ENCODE measurements at regions not wholly inside any gene's neighbourhood (a gene's known extent, or its start where the extent isn't known, plus 50 kb on each side); places are given as distances from the start of the nearest gene placed in this dataset.

DNA sequence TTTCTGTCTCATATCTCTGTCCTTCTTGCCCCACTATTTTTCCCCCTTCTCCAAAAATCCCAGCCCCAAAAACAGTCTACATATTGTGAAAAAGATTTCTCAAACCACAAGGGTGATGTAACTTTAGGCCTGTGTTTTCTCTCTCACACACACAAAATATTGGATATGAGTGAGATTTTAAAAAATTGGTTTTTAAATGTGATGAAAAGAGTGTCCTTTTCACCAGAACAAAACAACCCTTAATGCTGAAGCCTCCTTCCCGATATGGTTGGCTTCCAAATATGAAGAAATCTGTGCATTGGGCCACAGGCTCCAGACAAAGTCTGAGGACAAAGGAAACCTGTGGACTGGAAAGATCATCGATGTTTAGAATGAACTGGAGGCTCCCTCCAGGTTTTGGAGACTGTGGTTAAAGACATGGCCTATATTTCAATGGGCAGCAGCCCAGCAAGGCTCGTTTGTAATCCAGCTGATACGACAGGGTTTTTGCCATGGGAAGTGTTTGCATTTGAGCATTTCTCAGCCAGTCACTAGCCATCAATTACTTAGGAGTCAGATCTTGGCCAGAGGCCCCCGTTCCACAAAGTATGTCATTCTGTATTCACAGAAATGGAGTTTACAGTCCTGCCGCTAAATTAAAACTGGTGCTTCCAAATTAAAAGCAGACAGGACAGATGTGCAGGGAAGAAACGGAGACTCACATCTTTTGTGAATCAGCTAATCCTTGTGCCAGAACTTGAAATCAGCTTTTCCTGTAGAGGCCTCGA, 546.3 kb downstream of the EBF1 start:
- DNase-seq, result no peak

DNA sequence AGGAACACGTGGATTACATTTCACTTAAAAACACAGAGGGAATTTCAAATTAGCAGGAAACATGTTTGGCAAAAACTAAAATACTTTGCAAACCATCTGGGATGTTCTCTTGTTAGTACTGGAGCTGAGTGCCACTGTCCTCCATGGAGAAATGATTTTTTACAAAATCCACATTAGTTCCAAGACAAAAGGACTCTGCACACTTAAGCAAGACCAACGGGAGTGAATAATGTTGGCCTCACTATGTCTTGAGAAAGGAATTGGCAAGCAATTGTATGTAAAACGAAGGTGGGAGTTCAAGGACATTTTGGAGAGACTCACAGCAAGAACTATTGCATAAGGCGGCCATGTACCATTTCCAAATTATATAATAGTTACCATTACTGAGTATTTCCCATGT, 547.5 kb downstream of the EBF1 start:
- DNase-seq, result no peak

DNA sequence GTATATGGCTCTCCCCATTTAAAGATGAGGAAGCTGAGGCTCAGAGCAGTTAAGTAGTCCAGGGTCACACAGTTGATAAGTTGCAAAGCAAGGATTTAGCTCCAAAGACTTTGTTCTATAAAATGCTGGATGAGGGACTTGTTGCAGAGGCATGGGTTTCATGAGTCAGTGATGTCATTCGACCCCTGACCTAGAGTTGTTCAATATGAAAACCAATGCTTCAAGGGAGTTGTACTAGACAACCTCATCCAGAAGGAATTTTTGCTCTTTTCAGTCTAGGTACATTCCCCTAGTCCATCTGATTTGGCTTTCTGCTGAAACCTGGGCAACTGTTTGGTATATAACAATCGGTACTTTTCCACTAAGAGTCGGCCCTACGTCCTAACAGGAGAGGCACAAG, 550.4 kb downstream of the EBF1 start:
- DNase-seq, result no peak

DNA sequence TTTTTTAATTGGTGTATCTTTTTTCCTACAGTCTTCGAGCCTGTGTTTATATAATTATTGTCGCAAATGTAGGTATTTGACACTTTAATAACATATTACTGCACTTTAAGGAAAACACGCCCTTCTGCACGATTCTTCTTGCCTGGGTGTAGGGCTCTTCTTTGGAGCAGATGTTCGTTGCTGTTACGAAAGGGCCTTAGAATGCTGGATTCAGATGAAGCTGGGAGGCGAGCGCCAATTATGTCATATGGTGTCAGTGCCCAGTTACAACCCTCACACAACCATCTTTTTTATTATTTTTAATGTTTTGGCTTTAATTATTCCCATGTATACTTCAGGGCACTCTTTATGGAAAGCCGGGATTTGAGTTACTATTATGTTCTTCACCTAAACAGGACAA, 553.0 kb downstream of the EBF1 start:
- DNase-seq, result no peak

DNA sequence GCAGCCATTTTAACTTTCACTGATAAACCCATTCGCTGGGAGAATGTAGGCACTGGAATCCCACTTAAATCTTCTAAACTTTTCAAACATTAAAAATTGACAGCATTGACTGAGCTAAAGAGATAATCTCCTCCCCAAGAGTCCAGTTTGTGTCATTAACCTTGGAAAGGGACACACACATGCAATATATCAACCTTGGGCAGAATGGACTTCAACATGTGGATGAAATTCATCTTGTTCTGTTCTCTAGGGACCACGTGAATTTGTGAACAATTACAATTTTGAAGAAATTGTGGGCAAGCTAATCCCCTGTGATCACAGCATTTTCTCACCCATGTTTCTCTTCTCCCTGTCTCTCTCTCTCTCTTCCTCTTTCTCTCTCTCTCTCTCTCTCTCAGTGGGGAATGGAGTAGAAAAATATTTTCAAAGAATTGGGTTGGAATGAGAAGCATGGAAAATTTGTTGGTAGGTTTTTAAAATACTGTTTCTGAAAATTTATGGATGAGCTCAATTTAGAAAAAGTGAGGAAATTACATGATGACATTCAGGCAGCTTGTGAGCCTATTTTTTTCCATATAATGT, 553.7 kb downstream of the EBF1 start:
- no peak for DNase-seq

DNA sequence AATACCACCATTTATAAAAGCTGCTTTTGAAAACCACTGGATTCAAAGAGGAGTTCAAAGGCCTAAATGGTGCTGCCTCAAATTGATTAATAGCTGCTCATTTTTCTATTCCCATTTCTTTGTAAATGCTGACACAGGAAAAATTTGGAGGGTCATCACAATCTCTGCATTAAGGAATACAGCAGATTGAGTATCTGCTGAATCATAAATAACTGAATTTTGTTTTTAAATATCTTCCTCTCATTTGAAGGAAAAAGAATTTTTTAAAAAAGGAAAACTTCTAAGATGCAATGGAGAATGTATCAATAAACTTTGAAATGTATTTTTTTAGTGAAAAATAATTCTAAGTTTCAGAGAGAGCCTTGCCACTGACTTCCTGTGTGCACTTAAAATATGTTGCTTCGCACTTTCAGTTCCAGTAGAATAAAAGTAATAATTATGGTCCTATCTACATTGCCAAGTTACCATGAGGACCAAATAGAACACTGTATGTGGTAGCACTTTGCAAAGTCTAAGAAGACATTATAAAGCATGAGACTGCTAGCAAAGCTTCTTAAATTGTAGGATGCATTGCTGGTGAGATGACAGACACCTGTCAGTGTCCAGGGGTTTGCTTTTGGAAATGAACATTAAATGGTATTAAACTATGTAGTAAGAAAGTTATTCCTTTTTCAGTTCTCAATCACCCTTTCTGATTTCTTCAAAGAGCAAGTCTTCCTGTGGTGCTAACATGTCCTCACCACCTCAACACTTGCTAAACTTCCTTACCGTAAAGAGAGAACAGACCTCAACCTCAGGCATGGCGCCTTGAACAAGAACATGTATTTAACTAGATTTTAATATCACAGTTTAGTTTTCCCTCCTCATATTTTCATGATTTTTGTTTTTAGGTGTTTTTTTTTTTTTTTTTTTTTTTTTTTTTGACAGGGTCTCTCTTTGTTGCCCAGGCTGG, 555.1 kb downstream of the EBF1 start:
- DNase-seq, result no peak

DNA sequence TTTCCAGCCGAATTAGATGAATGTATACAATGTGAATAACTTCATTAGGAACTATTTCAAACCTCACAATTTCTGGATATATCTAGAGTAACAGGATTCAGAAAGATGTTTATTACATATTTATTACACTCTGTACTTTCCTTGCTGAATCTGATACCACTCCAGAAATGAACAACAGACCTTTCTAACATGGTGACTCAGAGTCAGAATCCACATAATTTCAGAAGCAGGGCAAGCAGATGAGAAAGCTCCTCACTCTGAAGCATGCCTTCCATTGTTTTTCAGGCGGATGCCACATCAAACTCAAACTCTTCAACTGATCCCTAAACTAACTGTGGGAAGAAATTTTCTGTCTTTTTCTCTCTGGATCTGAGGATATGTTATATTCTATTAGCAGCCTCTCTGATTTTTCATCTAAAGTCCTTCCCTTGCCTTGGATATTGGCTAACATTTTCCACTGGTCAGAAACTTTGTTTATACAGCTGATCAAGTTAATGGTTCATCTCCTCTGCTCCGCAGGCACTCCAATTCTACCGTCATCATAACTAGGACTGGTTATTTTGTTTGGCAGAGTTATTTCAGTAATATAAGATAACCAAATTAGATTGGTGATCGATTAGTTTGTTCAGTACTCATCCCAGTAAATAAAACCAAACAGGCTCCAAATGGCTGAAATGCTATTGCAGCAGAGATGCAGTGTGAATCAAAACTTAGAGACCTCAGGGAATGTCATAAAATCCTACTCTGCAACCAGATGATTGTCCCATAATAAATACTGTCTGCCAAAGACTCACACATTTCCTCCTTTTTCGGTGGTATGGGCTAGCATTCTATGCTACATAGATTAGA, 556.0 kb downstream of the EBF1 start:
- DNase-seq, result no peak

DNA sequence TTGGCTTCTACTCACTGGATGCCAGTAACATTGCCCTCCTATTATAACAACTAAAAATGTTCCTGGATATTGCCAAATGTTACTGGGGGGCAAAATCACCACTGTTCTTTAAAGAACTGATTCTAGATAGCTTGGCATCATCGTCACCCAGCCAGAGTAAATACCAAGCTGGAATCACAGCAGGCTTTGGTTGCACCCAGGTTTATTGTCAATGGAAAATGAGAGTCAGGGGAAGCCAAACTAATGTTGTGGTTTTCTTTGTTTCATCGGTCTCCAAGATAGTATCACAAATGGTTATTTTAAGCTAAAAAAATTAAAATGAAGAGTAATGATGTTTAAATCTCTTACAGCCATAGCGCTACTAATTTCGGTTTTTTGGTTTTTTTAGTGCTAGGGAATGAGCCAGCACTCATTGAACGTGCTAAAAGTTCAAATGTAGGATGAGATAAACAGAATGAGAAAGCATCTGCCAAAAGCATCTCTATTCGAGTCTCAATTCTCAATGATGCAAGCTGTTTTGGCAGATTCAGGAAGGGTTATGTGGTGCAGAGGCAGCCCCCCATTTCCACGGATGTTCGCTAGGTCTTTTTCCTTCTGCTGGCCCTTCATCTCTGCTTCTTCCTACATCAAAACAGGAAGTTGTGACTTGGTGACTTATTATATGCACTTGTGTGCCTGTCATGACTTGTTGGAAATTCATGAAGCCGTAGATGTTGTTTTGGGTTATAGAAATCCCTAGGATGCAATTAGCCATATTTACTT, 558.0 kb downstream of the EBF1 start:
- no peak for DNase-seq

DNA sequence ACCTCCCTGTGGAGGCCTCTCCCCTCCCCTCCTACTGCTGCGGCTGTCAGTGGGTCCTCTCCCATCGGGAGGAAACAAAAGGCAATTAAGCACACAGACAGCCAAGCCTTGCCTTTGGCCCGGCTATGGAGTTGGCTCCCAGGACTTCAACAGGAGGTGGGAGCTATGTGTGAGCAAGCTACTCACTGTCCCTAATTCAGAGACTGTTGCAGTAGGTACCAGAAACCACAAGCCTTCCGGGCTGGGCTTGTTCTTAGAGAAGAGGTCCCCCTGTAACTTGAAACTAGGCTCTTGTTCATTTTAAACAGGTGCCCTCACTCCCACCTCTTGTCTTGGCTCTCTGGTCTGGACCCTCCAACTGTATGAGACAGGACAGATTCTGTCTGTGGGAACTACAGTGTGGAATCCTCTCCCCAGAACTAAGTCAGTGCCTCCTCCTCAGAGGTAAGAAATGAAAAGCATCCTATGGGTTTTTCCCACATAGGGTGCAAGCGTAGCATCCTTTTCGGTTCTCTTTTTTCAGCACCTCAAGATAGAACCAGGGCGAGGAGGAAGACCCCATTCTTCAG, 561.1 kb downstream of the EBF1 start:
- no peak for DNase-seq

DNA sequence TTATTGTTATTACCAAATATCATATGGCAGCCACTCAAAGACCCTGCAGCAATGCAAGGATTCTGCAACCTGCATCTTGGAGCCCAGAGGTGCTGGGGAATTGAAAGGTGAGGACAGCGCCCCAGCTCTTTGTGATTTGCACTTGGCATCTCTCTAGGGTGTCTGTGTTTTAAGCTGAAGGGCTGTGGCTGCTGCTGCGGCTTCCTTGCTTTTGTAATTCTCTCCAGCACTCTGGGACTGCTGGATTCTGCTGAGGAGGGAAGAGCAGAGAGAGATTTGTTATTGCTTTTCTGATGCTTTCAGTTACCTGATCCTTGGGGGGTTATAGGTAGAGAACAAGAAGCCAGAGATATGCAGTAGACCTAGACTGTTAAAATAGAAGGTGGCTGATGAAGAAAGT, 562.4 kb downstream of the EBF1 start:
- DNase-seq, result no peak

DNA sequence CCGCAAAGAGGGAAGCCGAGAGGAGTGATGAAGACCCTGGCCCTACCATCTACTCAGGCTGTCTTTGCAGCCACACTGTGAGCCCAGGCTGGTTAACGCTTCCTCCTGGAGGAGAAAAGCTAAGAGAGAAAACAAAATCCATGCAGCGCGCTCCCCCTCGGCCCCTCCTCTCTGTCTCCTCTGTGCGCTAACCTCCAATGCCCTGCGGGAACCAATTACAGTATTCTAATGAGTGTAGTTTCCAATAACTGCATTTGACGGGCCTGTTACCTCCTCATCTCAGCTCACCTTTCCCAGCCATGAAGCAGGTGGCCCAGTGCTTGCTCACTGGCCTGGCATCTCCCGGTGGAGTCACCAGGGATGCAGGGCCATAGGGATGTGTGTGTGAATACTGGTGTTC, 565.5 kb downstream of the EBF1 start:
- DNase-seq, result no peak

DNA sequence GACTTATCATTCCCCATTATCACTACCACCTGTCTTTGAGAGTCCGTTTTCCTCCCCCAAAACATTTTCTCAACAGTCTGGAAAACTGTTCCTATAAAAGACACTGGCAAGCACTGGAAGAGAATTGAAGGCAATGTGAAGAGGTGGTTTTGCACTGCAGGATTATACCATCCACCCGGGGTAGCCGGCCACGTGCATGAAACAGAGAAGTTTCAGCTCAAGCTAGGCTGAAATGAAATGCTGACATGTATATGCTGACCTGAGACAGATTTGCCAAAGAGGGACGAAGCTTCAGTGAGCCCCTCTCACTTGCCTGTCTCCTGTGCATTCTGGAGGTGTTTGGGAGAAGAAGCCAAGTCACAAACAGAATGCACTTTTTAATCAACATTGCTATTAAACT, 567.0 kb downstream of the EBF1 start:
- DNase-seq, result no peak

DNA sequence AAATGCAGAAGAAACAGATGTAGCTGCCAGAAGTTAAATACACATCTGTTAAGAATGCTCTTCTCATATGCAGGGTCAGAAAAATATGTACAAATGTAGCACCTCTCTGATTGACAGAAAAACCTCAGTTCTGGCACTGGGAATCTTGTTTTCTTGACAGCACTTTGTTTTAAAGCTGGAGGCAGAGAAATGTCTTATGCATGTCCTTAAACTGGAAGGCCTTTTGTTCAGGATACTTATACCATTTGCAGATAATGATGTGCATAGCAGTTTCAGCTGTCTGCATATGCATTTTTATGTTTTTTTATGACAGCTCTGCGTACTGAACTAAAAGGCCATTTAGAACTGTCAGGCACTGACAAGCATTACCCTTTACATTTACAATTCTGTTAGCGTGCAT, 567.9 kb downstream of the EBF1 start:
- DNase-seq, result no peak

DNA sequence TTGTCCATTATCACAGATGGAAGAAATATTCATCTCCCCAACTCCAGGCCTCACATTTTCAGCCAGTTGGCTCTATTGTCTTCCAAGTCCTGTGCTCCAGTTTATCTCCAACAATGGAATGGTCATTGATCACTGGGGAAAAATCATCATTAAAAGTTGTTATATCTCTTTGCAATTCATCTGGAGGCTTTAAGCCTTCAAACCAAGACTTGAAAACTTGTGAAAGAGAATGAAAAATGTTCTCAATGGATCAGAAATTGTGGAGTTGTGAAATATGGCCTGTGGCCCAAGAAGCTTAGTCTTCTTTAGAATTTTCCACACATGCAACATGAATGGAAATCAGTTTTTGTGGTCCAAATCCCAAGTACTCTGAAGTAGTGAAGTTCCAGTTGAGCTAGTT, 569.6 kb downstream of the EBF1 start:
- DNase-seq, result no peak

DNA sequence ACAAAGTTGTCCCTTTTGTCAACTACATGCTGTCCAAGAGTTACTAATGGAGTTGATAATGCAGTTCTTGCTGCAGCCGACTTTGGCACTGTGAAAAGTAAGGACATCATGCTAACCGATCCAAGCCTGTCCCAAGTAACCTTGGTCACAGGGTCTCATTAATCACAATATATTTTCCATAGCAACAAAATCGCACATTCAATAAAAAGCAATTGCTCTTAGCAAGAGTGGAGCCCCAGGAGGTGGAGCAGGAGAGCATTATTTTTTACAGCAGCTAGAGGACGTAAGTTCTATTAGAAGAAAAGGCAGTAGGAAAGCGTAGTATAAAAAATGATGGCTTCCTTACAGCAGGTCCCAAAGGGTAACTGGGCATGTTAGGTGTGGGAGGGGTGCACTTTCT, 570.3 kb downstream of the EBF1 start:
- no peak for DNase-seq

DNA sequence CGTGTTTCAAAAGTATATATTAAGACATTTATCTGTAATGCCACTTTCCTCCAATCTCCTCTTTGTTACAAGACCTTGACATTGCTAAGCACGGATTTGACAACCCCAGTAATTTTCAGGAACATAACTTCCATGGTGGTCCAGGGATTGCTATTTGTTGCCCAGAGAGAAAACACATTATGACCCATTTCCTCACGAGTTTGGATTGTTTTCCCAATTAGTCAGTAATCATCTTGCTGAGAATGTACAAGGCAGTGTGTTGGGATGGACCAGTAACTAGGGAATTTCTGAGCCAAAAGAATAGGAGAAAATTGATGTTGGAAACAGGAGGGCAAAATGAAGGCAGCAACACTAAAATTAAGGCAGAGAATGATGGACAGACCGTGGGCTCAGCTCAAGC, 574.1 kb downstream of the EBF1 start:
- DNase-seq, result no peak

DNA sequence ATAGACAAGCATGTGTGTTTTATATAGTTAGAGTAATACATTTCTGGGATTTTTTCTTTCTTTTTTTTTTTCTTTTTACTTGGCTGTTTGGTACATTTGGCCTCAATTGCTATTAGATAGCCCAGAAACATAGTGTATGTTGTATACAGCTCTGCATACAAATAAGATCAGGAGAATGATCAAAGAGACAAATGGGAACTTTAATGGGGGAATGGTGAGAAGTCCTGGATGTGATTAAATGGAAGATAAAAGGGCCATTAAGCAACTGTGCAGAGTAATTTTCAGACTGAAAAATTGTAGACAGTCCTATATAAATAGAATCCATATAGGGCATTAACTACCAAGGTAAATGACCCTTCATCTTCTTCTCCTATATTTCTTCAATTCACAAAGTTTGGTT, 575.6 kb downstream of the EBF1 start:
- DNase-seq, result no peak

DNA sequence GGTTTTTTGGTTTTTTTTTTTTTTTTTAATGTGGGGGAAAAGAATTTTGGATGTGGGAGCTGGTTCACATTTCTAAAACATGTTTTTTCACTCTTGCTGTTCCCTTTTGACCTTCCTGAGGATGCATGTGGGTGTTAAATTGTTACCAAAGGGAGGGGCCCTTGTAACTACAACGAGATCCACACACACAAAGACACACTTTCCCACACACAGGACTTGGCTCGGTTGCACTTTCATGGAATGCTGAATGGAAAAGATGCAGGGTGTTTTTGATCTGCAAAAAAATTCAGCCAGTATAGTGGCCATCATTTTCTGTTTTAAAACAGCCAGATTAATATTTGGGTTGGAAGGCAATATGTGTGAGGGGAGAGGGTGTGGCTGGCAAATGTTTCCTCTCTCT, 576.9 kb downstream of the EBF1 start:
- no peak for DNase-seq

DNA sequence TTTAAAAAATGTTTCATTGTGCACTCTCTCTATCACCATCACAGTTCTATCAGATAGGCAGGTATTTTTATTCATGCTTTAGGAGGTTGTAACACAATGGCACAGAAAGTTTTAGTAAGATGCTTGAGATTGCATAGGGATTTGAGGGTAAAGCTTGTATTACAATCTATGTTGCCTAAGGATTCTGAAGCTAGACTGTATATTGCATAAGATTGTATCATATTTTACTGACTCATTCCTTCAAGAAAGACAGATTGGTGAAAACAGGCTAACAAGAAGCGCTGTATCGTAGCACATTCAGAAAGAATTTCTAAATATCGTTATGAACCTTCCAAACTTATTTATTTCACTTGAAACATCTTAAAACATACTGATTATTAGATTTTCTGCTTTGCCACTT, 577.7 kb downstream of the EBF1 start:
- no peak for DNase-seq

DNA sequence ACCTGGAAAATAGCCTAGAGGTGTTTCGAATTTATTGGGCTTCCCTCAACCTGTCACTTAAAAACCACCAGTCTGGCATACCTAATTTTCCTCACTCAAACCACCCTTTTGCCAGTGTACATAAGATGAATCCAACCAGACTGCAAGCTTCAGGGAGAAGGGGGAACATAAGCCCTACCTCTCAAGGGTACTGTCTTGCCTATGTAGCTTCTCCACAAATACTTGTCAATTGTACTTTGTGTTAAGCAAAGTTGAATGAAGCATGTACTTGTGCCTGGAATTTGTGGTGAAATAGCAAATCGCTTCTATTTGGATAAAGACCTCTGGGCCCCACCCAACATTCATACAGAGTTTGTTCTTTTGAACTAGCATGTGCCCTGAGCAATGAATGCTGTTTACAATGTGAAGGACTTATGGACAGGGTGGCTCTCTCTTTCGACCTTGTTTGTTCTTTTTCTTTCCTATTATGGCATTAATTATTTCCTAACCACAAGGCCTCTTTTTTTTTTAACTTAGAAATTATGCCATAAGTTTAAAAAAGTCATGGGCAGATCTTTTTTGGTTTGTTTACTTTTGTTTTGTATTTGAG, 580.2 kb downstream of the EBF1 start:
- no peak for DNase-seq

DNA sequence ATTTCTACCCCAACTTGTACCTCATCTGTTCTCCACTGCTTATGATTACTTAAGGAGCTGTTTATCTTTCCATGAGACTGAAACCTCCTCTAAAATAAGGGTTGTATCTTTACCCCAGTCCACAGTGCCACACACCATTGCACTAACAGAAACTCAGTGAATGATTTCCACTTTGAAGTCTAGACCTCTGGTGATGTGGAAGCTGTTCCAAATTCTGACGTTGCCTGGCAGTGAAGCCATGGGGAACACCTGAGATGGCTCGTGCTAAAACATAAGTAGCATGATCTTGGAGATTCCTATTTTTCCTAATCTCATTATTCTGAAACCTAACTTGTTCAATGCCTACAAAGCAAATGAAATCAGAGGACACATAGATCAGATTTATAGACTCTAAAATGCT, 583.2 kb downstream of the EBF1 start:
- no peak for DNase-seq

DNA sequence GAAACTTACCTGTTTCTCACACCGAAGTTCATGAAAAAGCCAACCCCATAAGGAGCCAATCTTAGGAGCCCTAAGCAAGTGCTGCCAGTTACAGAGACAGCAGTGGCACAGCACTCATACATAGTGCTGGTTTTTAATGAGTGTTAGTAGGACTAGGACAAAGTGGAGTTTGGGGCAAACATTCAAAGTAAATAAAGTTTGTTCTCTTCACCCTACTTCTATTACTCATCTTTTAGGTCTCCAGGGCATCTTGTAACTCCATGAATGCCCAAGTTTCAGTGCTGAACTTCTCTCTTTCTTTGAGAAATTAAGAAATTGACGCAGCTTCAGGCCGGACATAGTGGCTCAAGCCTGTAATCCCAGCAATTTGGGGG, 584.7 kb downstream of the EBF1 start:
- no peak for DNase-seq

Measured in stimulated activated CD8-positive, alpha-beta memory T cell treated with anti-CD3 and anti-CD28 coated beads, Interleukin-4, amount 100 ng/mL, for 48 hours (primary cell).